T-cell (primary cell): ENCODE measurements at regions not wholly inside any gene's neighbourhood (a gene's known extent, or its start where the extent isn't known, plus 50 kb on each side); places are given as distances from the start of the nearest gene placed in this dataset.

ENCODE experiments used
- ATAC-seq, 4 experiments: fragments of 200-7000 bp in 3 of 4; fragments of 150-1000 bp in 1 of 4; cut with Tn5 transposase; replicated peaks in 1 of 4; 1 replicate in 3 of 4; 2 replicates in 1 of 4; pipeline ENCODE4 v1.10.0; 2021; ENCODE audit warnings: moderate library complexity in 3 of 4, mild to moderate bottlenecking in 2 of 4, moderate number of reproducible peaks in 1 of 4
- CTCF ChIA-PET, 2 donors: fragments of 300-600 bp; sonication (Branson Sonifier 250); formaldehyde crosslinking; loops; one replicate each; lab custom pipeline; 2022; ENCODE audit warnings: antibody characterized with exemption in 2 of 2; lab: Charles Lee
- POLR2A ChIA-PET, 2 donors: fragments of 300-600 bp; sonication (Branson Sonifier 250); formaldehyde crosslinking; loops; one replicate each; lab custom pipeline; 2022; ENCODE audit warnings: antibody characterized with exemption in 2 of 2; lab: Charles Lee
- DNase-seq, 35 experiments: peaks; one replicate each; pipeline versions ENCODE4 v3.0.0 to v3.0.0-alpha.2; 2013 to 2023
- H3K27ac ChIP-seq: one replicate; pipeline ENCODE4 v1.5.1; 2013; ENCODE audit warnings: low read length
- H3K27me3 ChIP-seq, 2 experiments: replicated peaks in 1 of 2; 1 replicate in 1 of 2; 2 replicates in 1 of 2; pipeline versions ENCODE4 v1.6.1 to v1.7.0; 2013; ENCODE audit warnings: low read length in 1 of 2, mixed read lengths in 1 of 2; ENCODE audit not compliant: control insufficient read depth in 2 of 2, insufficient read depth in 2 of 2; ENCODE audit errors: extremely low read depth in 1 of 2
- H3K36me3 ChIP-seq, 2 donors: 1 replicate in 1 of 2; 2 replicates in 1 of 2; pipeline versions ENCODE4 v1.6.1 to v1.7.0; 2013; ENCODE audit warnings: low read length in 1 of 2; ENCODE audit not compliant: control insufficient read depth in 2 of 2, insufficient read depth in 1 of 2; ENCODE audit errors: extremely low read depth in 1 of 2
- H3K4me1 ChIP-seq, 2 experiments: 1 replicate in 1 of 2; 2 replicates in 1 of 2; pipeline versions ENCODE4 v1.6.1 to v1.7.0; 2013; ENCODE audit warnings: low read length in 2 of 2, mixed read lengths in 1 of 2; ENCODE audit not compliant: insufficient read depth in 2 of 2, control insufficient read depth in 1 of 2; ENCODE audit errors: extremely low read depth in 1 of 2
- H3K4me3 ChIP-seq, 2 donors: 1 replicate in 1 of 2; 2 replicates in 1 of 2; pipeline versions ENCODE4 v1.5.1 to v1.7.0; 2013; ENCODE audit warnings: mild to moderate bottlenecking in 2 of 2, low read length in 1 of 2, moderate library complexity in 1 of 2; ENCODE audit not compliant: control insufficient read depth in 1 of 2; ENCODE audit errors: extremely low read depth in 1 of 2
- H3K9me3 ChIP-seq: 2 replicates; pipeline ENCODE4 v1.7.0; 2013
- H3K27ac Mint-ChIP-seq, 2 donors: one replicate each; pipeline ENCODE4 v1.8.0; 2020 to 2021; ENCODE audit warnings: mild to moderate bottlenecking in 2 of 2, mixed read lengths in 2 of 2
- H3K27me3 Mint-ChIP-seq, 2 donors: one replicate each; pipeline ENCODE4 v1.8.0; 2021 to 2022; ENCODE audit warnings: mixed read lengths in 2 of 2
- H3K36me3 Mint-ChIP-seq: one replicate; pipeline ENCODE4 v1.8.0; 2021; ENCODE audit warnings: mixed read lengths
- H3K4me1 Mint-ChIP-seq, 3 donors: one replicate each; pipeline ENCODE4 v1.8.0; 2020 to 2022; ENCODE audit warnings: mixed read lengths in 3 of 3, mild to moderate bottlenecking in 1 of 3
- H3K4me3 Mint-ChIP-seq, 3 donors: one replicate each; pipeline ENCODE4 v1.8.0; 2020 to 2022; ENCODE audit warnings: mild to moderate bottlenecking in 3 of 3, mixed read lengths in 3 of 3, moderate library complexity in 3 of 3
- H3K9me3 Mint-ChIP-seq, 3 donors: one replicate each; pipeline ENCODE4 v1.8.0; 2020 to 2022; ENCODE audit warnings: mixed read lengths in 3 of 3
- WGBS: methylation state at CpG from one replicate; pipeline ENCODE4 v1.1.5; 2013; ENCODE audit warnings: missing lambda C conversion rate; ENCODE audit not compliant: insufficient coverage; 5-methylcytosine and 5-hydroxymethylcytosine counted together

- DNase-seq: no peak
- no peak for ATAC-seq
- peaks cover 0 to 5% (median 0%) of the 10 kb centered on the region in 3 donors for H3K4me1 Mint-ChIP-seq
- Histone ChIP-seq H3K4me3 (no peak overlapping the region), H3K27me3 (peaks cover 0 to 3% of the 10 kb centered on the region in 2 experiments), H3K27ac (no peak overlapping the region), H3K4me1 (no peaks in the 10 kb centered on the region), H3K36me3 (no peaks in the 10 kb centered on the region), H3K9me3 (no peaks in the 10 kb centered on the region)
- no CpG with 5 or more reads among the region's 1 CpG for WGBS
- ChIA-PET CTCF (no interaction called here), POLR2A (no interaction called here)
- no peaks in the 10 kb centered on the region for H3K9me3 Mint-ChIP-seq
- no peaks in the 10 kb centered on the region for H3K36me3 Mint-ChIP-seq
- H3K4me3 Mint-ChIP-seq: no peak overlapping the region
- peaks cover 0 to 1% of the 10 kb centered on the region in 2 donors for H3K27me3 Mint-ChIP-seq
- H3K27ac Mint-ChIP-seq: no peak overlapping the region
Measured at GRCh38 chr2:75317802-75318201, 118.5 kb upstream of the TACR1 start.

DNA sequence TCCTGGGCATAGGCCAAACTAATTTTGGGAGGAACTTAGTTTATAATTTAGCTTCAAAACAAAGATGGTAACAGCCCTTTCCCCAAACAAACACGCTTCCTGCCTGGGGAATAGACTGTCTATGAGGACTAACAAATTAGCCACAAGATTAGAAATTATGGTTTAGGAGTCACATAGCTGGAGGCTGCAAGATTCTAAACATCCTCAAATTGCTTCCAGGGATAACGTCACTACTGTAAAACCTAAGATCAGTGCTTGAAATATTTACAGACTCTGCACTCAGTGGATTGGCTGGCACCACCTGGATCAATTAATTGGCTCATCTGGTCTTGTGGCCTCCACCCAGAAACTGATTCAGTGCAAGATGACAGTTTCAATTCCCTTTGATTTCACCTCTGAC, 118.0 kb upstream of the TACR1 start:
- no peak for DNase-seq
- WGBS: no CpG with 5 or more reads among the region's 2 CpGs
- Histone ChIP-seq H3K4me1 (no peaks in the 10 kb centered on the region), H3K27ac (no peak overlapping the region), H3K36me3 (no peaks in the 10 kb centered on the region), H3K27me3 (peaks cover 0 to 3% of the 10 kb centered on the region in 2 experiments), H3K9me3 (no peaks in the 10 kb centered on the region), H3K4me3 (no peak overlapping the region)
- no peak for ATAC-seq
- Mint-ChIP-seq H3K4me3 (no peak overlapping the region), H3K36me3 (no peaks in the 10 kb centered on the region), H3K9me3 (no peaks in the 10 kb centered on the region), H3K27me3 (peaks cover 0 to 1% of the 10 kb centered on the region in 2 donors), H3K27ac (no peak overlapping the region), H3K4me1 (peaks cover 0 to 5% (median 0%) of the 10 kb centered on the region in 3 donors)
- POLR2A ChIA-PET: no interaction called here
- CTCF ChIA-PET: no interaction called here

- DNase-seq (no peak), ATAC-seq (no peak)
- POLR2A ChIA-PET: no interaction called here
- no peak overlapping the region for H3K4me3 ChIP-seq
- Mint-ChIP-seq H3K4me1 (peaks cover 0 to 5% (median 0%) of the 10 kb centered on the region in 3 donors), H3K27ac (no peak overlapping the region), H3K36me3 (no peaks in the 10 kb centered on the region), H3K27me3 (peaks cover 0 to 1% of the 10 kb centered on the region in 2 donors), H3K4me3 (no peak overlapping the region), H3K9me3 (no peaks in the 10 kb centered on the region)
- no peaks in the 10 kb centered on the region for H3K36me3 ChIP-seq
- no peak overlapping the region for H3K27ac ChIP-seq
- H3K4me1 ChIP-seq: no peaks in the 10 kb centered on the region
- CTCF ChIA-PET: no interaction called here
- H3K9me3 ChIP-seq: no peaks in the 10 kb centered on the region
- no peaks in the 10 kb centered on the region for H3K27me3 ChIP-seq
- no CpG with 5 or more reads among the region's 3 CpGs for WGBS
Measured at GRCh38 chr2:75315436-75315835, 116.1 kb upstream of the TACR1 start.

- H3K27ac ChIP-seq: no peak overlapping the region
- H3K4me1 ChIP-seq: no peaks in the 10 kb centered on the region
- POLR2A ChIA-PET: no interaction called here
- ATAC-seq (no peak), DNase-seq (peak in 1 of 35 experiments; percentile 2)
- Mint-ChIP-seq H3K27me3 (peaks cover 0 to 1% of the 10 kb centered on the region in 2 donors), H3K36me3 (no peaks in the 10 kb centered on the region), H3K9me3 (no peaks in the 10 kb centered on the region), H3K4me3 (no peak overlapping the region), H3K4me1 (peaks cover 0 to 5% (median 0%) of the 10 kb centered on the region in 3 donors), H3K27ac (no peak overlapping the region)
- H3K4me3 ChIP-seq: no peak overlapping the region
- H3K27me3 ChIP-seq: no peaks in the 10 kb centered on the region
- H3K36me3 ChIP-seq: no peaks in the 10 kb centered on the region
- no peaks in the 10 kb centered on the region for H3K9me3 ChIP-seq
- CTCF ChIA-PET: no interaction called here
- 83% methylated on average over 1 of the region's 4 CpGs for WGBS
Measured at GRCh38 chr2:75311993-75312392, 112.7 kb upstream of the TACR1 start.

GRCh38 chr2:75311521-75311920, 112.2 kb upstream of the TACR1 start:
- no peak overlapping the region for H3K4me3 ChIP-seq
- Mint-ChIP-seq H3K9me3 (no peaks in the 10 kb centered on the region), H3K36me3 (no peaks in the 10 kb centered on the region), H3K4me3 (no peak overlapping the region), H3K4me1 (peaks cover 0 to 5% (median 0%) of the 10 kb centered on the region in 3 donors), H3K27me3 (peaks cover 0 to 1% of the 10 kb centered on the region in 2 donors), H3K27ac (no peak overlapping the region)
- no peak overlapping the region for H3K27ac ChIP-seq
- ATAC-seq (no peak), DNase-seq (no peak)
- H3K36me3 ChIP-seq: no peaks in the 10 kb centered on the region
- POLR2A ChIA-PET: no interaction called here
- CTCF ChIA-PET: no interaction called here
- no peaks in the 10 kb centered on the region for H3K4me1 ChIP-seq
- no CpG with 5 or more reads among the region's 3 CpGs for WGBS
- H3K27me3 ChIP-seq: no peaks in the 10 kb centered on the region
- H3K9me3 ChIP-seq: no peaks in the 10 kb centered on the region

DNA sequence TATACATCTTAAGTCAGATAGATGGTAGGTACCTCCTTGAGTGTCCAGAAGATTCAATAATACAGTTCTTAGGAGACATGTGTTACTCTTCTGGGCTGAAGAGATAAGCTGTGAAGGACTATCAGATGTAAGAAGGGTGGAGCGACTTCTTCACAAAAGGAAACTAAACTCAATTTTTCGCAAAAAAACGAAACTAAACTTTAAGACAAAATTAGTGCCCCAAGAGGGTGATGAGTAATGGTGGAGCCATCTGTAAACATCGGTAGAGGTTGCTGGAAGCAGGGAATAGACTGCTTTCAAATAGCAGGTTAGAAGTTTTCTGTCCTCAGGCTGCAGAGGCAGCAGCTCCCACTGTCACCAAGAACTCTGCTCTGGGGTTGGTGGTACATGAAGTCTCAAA, 111.6 kb upstream of the TACR1 start:
- Mint-ChIP-seq H3K9me3 (no peaks in the 10 kb centered on the region), H3K4me1 (peaks cover 0 to 5% (median 0%) of the 10 kb centered on the region in 3 donors), H3K4me3 (no peak overlapping the region), H3K36me3 (no peaks in the 10 kb centered on the region), H3K27ac (no peak overlapping the region), H3K27me3 (peaks cover 0 to 1% of the 10 kb centered on the region in 2 donors)
- no peak overlapping the region for H3K27ac ChIP-seq
- no peaks in the 10 kb centered on the region for H3K4me1 ChIP-seq
- H3K27me3 ChIP-seq: no peaks in the 10 kb centered on the region
- ChIA-PET POLR2A (no interaction called here), CTCF (no interaction called here)
- H3K9me3 ChIP-seq: no peaks in the 10 kb centered on the region
- ATAC-seq (no peak), DNase-seq (no peak)
- H3K36me3 ChIP-seq: no peaks in the 10 kb centered on the region
- WGBS: 70% methylated on average over 2 of the region's 4 CpGs
- no peak overlapping the region for H3K4me3 ChIP-seq
